G401 (cell line): ENCODE measurements at regions not wholly inside any gene's neighbourhood (a gene's known extent, or its start where the extent isn't known, plus 50 kb on each side); places are given as distances from the start of the nearest gene placed in this dataset.

Experiments used
- DNase-seq: peaks from one replicate; pipeline ENCODE4 v3.0.0-alpha.2; 2015; ENCODE audit warnings: low spot score
- in situ Hi-C: cut with HindIII; loops from 2 replicates; pipeline ENCODE4 v1.10.0; 2016; ENCODE audit warnings: low sequenced_read_pairs, mixed read lengths

GRCh38 chr7:17239683-17240521 lies 58.5 kb upstream of the AHR start:
- in situ Hi-C loops = no loop called here
- DNase-seq = no peak

DNA sequence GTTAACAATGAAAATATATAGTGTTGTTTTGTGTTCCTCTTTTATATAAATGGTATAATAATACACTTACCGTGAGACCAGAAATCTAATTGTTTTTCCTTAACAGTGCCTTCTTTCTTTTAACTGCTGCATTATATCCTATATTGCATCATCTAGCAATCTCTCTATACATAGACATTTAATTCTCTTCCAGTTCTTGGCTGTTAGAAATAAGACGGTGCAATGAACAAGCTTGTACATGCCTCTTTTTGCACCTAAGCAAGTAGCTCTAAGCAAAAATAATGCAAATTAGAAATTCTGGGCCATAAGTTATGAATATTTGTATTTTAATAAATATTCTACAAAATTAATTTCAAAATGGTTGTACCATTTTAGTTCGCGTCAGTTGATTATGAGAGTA lies 55.9 kb upstream of the AHR start:
- in situ Hi-C loops = no loop called here
- DNase-seq = no peak

DNA sequence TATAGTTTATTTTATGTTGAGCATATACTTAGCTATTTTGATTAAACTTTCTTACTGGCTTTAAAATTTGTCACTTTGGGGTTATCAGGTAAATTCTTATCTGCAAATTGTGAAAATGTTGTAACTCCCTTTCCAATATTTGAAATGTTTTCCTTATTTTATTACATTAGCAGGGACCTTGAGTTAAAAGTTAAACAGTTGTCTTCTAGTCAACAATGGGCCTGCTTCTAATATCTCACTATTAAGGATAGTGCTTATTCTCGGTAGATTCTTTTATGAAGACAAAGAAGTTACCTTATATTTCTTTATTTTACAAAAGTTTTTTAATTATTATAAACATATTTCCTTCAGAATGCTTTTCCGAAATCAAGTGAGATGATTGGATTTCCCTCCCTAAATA lies 53.7 kb upstream of the AHR start:
- in situ Hi-C loops = no loop called here
- no peak for DNase-seq

- no peak for DNase-seq
- in situ Hi-C loops = no loop called here
These were observed 51.1 kb upstream of the AHR start for GRCh38 chr7:17247357-17247756.

DNA sequence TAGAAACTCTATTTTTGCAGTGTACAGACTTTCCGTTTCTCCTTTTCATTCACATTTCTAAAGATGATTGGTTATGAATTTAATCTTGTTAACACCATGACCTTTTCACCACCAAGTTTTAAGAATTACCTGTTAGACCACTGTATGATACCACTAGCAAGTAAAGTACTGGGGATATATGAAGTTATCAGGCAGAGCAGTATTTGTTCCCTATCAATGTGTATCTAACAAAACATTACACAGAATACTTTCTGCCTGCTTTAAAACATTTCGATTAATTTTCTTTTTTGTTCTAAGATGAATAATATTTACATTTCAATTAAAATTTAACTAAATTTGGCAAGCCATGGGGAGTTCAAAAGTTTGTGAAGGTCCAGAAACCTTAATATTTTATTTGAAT lies 49.9 kb upstream of the AHR start:
- no peak for DNase-seq
- in situ Hi-C loops = no loop called here
